GM23338 (cell line): ENCODE measurements at regions not wholly inside any gene's neighbourhood (a gene's known extent, or its start where the extent isn't known, plus 50 kb on each side); places are given as distances from the start of the nearest gene placed in this dataset.

Experiments used
- ATAC-seq: fragments of 200-7000 bp; cut with Tn5 transposase; 3 replicates; pipeline ENCODE4 v1.9.1; 2020
- DNase-seq: peaks from one replicate; pipeline ENCODE4 v3.0.0-alpha.2; 2015; ENCODE audit warnings: low spot score
- H2AFZ ChIP-seq: fragments of 200-600 bp; sonication (generic); 2 replicates; pipeline ENCODE4 v1.8.0; 2016; ENCODE audit warnings: antibody characterized with exemption, mild to moderate bottlenecking, moderate library complexity
- H3F3A ChIP-seq: fragments of 200-600 bp; sonication (generic); replicated peaks from 2 replicates; pipeline ENCODE4 v1.8.0; 2017; ENCODE audit warnings: antibody characterized with exemption, mixed run types, low read depth
- H3K27ac ChIP-seq: fragments of 200-600 bp; sonication (generic); 2 replicates; pipeline ENCODE4 v1.6.1; 2016; ENCODE audit warnings: low read depth
- H3K27me3 ChIP-seq: fragments of 200-600 bp; sonication (generic); 2 replicates; pipeline ENCODE4 v1.8.0; 2016; ENCODE audit warnings: mild to moderate bottlenecking, mixed run types, moderate library complexity; ENCODE audit not compliant: insufficient read depth
- H3K36me3 ChIP-seq: fragments of 200-600 bp; sonication (generic); 2 replicates; pipeline ENCODE4 v1.8.0; 2016; ENCODE audit warnings: mild to moderate bottlenecking; ENCODE audit not compliant: insufficient read depth
- H3K4me1 ChIP-seq: fragments of 200-600 bp; sonication (generic); 2 replicates; pipeline ENCODE4 v1.8.0; 2016; ENCODE audit warnings: mild to moderate bottlenecking, moderate library complexity; ENCODE audit not compliant: insufficient read depth
- H3K4me2 ChIP-seq: fragments of 200-600 bp; sonication (generic); 2 replicates; pipeline ENCODE4 v1.7.1; 2017; ENCODE audit warnings: mixed run types
- H3K4me3 ChIP-seq: fragments of 200-600 bp; sonication (generic); 2 replicates; pipeline ENCODE4 v1.6.1; 2016; ENCODE audit warnings: mixed run types
- H3K79me2 ChIP-seq: fragments of 200-600 bp; sonication (generic); replicated peaks from 2 replicates; pipeline ENCODE4 v1.8.0; 2017; ENCODE audit warnings: mild to moderate bottlenecking; ENCODE audit not compliant: insufficient read depth
- H3K9me2 ChIP-seq: fragments of 200-600 bp; sonication (generic); 2 replicates; pipeline ENCODE4 v1.8.0; 2017; ENCODE audit not compliant: insufficient read depth
- H4K20me1 ChIP-seq: fragments of 200-600 bp; sonication (generic); replicated peaks from 2 replicates; pipeline ENCODE4 v1.8.0; 2017; ENCODE audit warnings: mild to moderate bottlenecking; ENCODE audit not compliant: insufficient read depth
- H3K27ac Mint-ChIP-seq: 2 replicates; pipeline ENCODE4 v1.8.0; 2020; ENCODE audit warnings: inconsistent platforms, mild to moderate bottlenecking, moderate library complexity, mixed read lengths
- H3K27me3 Mint-ChIP-seq: 3 replicates; pipeline ENCODE4 v1.8.0; 2022; ENCODE audit warnings: low read depth, mild to moderate bottlenecking, moderate library complexity, mixed read lengths, inconsistent platforms; ENCODE audit not compliant: insufficient read depth, poor library complexity
- H3K36me3 Mint-ChIP-seq: 3 replicates; pipeline ENCODE4 v1.8.0; 2021; ENCODE audit warnings: low read depth, mild to moderate bottlenecking, inconsistent platforms, moderate library complexity, mixed read lengths
- H3K4me1 Mint-ChIP-seq: 3 replicates; pipeline ENCODE4 v1.8.0; 2020; ENCODE audit warnings: mild to moderate bottlenecking, inconsistent platforms, mixed read lengths
- H3K4me3 Mint-ChIP-seq: 3 replicates; pipeline ENCODE4 v1.8.0; 2021; ENCODE audit warnings: moderate library complexity, mild to moderate bottlenecking, inconsistent platforms, mixed read lengths
- H3K9me3 Mint-ChIP-seq: 3 replicates; pipeline ENCODE4 v1.8.0; 2020; ENCODE audit warnings: moderate library complexity, mild to moderate bottlenecking, inconsistent platforms, mixed read lengths
- CREB1 ChIP-seq: fragments of 250-450 bp; sonication (Bioruptor Pico); IDR thresholded peaks from 2 replicates; pipeline ENCODE4 v1.5.0; 2020; ENCODE audit warnings: low read depth, mild to moderate bottlenecking, moderate library complexity
- EZH2 ChIP-seq: fragments of 200-600 bp; sonication (generic); IDR thresholded peaks from one replicate; pipeline ENCODE4 v1.8.0; 2017; ENCODE audit warnings: antibody characterized with exemption, mild to moderate bottlenecking, low read depth; ENCODE audit not compliant: unreplicated experiment
- EZH2phosphoT487 ChIP-seq: fragments of 200-600 bp; sonication (generic); IDR thresholded peaks from one replicate; pipeline ENCODE4 v1.8.1; 2018; ENCODE audit warnings: antibody characterized with exemption; ENCODE audit not compliant: unreplicated experiment
- JUNB ChIP-seq: IDR thresholded peaks from one replicate; pipeline ENCODE4 v1.6.1; 2016; ENCODE audit warnings: antibody characterized with exemption; ENCODE audit not compliant: unreplicated experiment
- NANOG ChIP-seq: IDR thresholded peaks from 2 replicates; pipeline ENCODE4 v1.6.1; 2016; ENCODE audit warnings: antibody characterized with exemption, borderline replicate concordance
- POLR2AphosphoS5 ChIP-seq: IDR thresholded peaks from 2 replicates; pipeline ENCODE4 v1.6.1; 2016; ENCODE audit warnings: antibody characterized with exemption, low read depth
- REST ChIP-seq: IDR thresholded peaks from one replicate; pipeline ENCODE4 v1.6.1; 2018; ENCODE audit warnings: antibody characterized with exemption; ENCODE audit not compliant: unreplicated experiment
- STAT1 ChIP-seq: IDR thresholded peaks from one replicate; pipeline ENCODE4 v1.6.1; 2016; ENCODE audit warnings: antibody characterized with exemption; ENCODE audit not compliant: unreplicated experiment
- ZNF114 ChIP-seq: fragments of 250-450 bp; sonication (Bioruptor Pico); IDR thresholded peaks from 2 replicates; pipeline ENCODE4 v1.5.0; 2020; ENCODE audit warnings: mild to moderate bottlenecking, moderate library complexity
- ZNF331 ChIP-seq: fragments of 250-450 bp; sonication (Bioruptor Pico); IDR thresholded peaks from 2 replicates; pipeline ENCODE4 v1.5.0; 2020; ENCODE audit warnings: low read depth, mild to moderate bottlenecking, moderate library complexity
- TF ChIP-seq, protein P1 (sequence below): fragments of 250-450 bp; sonication (Bioruptor Pico); IDR thresholded peaks from 2 replicates; pipeline ENCODE4 v1.5.0; 2020; ENCODE audit warnings: mild to moderate bottlenecking, moderate library complexity
- TF ChIP-seq, protein P2 (sequence below), 2 experiments: fragments of 200-600 bp in 1 of 2; sonication (generic) in 1 of 2; conservative IDR thresholded peaks; 2 replicates each; pipeline versions ENCODE4 v1.5.1 to v1.6.1; 2016 to 2017; ENCODE audit warnings: antibody characterized with exemption in 2 of 2, low read depth in 2 of 2, mild to moderate bottlenecking in 2 of 2, moderate library complexity in 1 of 2

DNA sequence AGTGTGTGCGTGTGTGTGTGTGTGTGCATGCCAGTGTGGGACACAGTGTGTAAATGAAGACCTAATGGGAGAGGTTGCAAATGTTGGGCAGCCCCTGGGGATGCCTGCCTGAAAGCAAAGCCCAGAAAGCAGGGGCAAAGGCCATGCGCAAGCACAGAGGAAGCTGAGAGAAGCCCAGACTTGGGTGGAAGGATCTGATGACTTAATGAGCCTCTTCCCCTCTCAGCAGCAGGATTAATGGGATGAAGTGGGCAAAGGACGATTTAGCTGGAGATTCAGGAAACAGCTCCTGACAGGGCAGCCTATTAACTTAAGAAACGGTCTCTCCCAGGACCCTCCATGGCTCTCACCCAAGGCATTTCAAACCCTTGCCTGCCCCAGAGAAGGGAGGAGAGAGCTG is 107.3 kb downstream of the EFNB1 start (continued):
- no peak for TF ChIP-seq REST

DNA sequence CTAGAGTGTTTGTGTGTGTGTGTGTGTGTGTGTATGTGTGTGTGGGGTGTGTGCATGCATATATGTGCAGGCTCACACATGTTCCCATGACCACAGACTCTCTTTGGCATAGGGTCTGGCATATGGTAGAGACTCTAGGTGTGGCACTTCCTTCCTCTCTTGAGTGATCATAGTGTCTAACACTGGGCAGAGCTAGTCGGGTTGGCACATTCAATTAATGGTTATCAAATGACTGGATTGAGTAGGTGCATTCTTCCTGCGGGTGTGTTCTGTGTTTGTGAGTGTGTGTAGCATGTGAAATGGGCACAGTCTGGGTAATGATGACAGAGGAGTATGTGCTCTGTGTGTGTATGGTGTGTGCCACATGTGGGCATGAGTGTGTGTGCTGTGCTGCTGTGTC is 106.5 kb downstream of the EFNB1 start:
- no peak for DNase-seq
- no peak overlapping the region for H2AFZ ChIP-seq
- Mint-ChIP-seq H3K4me3 (no peak overlapping the region), H3K9me3 (no peaks in the 10 kb centered on the region), H3K27me3 (peaks cover 3% of the 10 kb centered on the region), H3K36me3 (no peaks in the 10 kb centered on the region), H3K4me1 (peaks cover 3% of the 10 kb centered on the region; the same call in 2 of the 3 replicates), H3K27ac (no peak overlapping the region)
- no peaks in the 10 kb centered on the region for H3K4me1 ChIP-seq
- no peak overlapping the region for H3K4me3 ChIP-seq
- H3K27me3 ChIP-seq = no peaks in the 10 kb centered on the region
- H3K4me2 ChIP-seq = no peak overlapping the region
- no peaks in the 10 kb centered on the region for H3F3A ChIP-seq
- no peaks in the 10 kb centered on the region for H3K36me3 ChIP-seq
- H3K79me2 ChIP-seq = no peaks in the 10 kb centered on the region
- no peak for ATAC-seq
- H3K9me2 ChIP-seq = no peaks in the 10 kb centered on the region
- H3K27ac ChIP-seq = no peak overlapping the region
- no peaks in the 10 kb centered on the region for H4K20me1 ChIP-seq
- TF ChIP-seq EZH2 (no peak), ZNF114 (no peak), EZH2phosphoT487 (no peak), NANOG (no peak), CREB1 (CRISPR knock-in tag) (no peak), STAT1 (no peak), JUNB (no peak), ZNF331 (CRISPR knock-in tag) (no peak), POLR2AphosphoS5 (no peak)
- TF ChIP-seq, protein P1, sequence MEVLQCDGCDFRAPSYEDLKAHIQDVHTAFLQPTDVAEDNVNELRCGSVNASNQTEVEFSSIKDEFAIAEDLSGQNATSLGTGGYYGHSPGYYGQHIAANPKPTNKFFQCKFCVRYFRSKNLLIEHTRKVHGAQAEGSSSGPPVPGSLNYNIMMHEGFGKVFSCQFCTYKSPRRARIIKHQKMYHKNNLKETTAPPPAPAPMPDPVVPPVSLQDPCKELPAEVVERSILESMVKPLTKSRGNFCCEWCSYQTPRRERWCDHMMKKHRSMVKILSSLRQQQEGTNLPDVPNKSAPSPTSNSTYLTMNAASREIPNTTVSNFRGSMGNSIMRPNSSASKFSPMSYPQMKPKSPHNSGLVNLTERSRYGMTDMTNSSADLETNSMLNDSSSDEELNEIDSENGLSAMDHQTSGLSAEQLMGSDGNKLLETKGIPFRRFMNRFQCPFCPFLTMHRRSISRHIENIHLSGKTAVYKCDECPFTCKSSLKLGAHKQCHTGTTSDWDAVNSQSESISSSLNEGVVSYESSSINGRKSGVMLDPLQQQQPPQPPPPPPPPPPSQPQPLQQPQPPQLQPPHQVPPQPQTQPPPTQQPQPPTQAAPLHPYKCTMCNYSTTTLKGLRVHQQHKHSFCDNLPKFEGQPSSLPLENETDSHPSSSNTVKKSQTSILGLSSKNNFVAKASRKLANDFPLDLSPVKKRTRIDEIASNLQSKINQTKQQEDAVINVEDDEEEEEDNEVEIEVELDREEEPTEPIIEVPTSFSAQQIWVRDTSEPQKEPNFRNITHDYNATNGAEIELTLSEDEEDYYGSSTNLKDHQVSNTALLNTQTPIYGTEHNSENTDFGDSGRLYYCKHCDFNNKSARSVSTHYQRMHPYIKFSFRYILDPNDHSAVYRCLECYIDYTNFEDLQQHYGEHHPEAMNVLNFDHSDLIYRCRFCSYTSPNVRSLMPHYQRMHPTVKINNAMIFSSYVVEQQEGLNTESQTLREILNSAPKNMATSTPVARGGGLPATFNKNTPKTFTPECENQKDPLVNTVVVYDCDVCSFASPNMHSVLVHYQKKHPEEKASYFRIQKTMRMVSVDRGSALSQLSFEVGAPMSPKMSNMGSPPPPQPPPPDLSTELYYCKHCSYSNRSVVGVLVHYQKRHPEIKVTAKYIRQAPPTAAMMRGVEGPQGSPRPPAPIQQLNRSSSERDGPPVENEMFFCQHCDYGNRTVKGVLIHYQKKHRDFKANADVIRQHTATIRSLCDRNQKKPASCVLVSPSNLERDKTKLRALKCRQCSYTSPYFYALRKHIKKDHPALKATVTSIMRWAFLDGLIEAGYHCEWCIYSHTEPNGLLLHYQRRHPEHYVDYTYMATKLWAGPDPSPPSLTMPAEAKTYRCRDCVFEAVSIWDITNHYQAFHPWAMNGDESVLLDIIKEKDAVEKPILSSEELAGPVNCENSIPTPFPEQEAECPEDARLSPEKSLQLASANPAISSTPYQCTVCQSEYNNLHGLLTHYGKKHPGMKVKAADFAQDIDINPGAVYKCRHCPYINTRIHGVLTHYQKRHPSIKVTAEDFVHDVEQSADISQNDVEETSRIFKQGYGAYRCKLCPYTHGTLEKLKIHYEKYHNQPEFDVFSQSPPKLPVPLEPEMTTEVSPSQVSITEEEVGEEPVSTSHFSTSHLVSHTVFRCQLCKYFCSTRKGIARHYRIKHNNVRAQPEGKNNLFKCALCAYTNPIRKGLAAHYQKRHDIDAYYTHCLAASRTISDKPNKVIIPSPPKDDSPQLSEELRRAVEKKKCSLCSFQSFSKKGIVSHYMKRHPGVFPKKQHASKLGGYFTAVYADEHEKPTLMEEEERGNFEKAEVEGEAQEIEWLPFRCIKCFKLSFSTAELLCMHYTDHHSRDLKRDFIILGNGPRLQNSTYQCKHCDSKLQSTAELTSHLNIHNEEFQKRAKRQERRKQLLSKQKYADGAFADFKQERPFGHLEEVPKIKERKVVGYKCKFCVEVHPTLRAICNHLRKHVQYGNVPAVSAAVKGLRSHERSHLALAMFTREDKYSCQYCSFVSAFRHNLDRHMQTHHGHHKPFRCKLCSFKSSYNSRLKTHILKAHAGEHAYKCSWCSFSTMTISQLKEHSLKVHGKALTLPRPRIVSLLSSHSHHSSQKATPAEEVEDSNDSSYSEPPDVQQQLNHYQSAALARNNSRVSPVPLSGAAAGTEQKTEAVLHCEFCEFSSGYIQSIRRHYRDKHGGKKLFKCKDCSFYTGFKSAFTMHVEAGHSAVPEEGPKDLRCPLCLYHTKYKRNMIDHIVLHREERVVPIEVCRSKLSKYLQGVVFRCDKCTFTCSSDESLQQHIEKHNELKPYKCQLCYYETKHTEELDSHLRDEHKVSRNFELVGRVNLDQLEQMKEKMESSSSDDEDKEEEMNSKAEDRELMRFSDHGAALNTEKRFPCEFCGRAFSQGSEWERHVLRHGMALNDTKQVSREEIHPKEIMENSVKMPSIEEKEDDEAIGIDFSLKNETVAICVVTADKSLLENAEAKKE (CRISPR knock-in tag) = no peak
- TF ChIP-seq, protein P2, sequence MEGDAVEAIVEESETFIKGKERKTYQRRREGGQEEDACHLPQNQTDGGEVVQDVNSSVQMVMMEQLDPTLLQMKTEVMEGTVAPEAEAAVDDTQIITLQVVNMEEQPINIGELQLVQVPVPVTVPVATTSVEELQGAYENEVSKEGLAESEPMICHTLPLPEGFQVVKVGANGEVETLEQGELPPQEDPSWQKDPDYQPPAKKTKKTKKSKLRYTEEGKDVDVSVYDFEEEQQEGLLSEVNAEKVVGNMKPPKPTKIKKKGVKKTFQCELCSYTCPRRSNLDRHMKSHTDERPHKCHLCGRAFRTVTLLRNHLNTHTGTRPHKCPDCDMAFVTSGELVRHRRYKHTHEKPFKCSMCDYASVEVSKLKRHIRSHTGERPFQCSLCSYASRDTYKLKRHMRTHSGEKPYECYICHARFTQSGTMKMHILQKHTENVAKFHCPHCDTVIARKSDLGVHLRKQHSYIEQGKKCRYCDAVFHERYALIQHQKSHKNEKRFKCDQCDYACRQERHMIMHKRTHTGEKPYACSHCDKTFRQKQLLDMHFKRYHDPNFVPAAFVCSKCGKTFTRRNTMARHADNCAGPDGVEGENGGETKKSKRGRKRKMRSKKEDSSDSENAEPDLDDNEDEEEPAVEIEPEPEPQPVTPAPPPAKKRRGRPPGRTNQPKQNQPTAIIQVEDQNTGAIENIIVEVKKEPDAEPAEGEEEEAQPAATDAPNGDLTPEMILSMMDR (conservative IDR thresholded peaks at IDR 0.05; ENCODE audit: low read depth in 2 of 2) = no peak
